Gastroesophageal sphincter (tissue), 4 donors: ENCODE measurements at regions not wholly inside any gene's neighbourhood (a gene's known extent, or its start where the extent isn't known, plus 50 kb on each side); places are given as distances from the start of the nearest gene placed in this dataset.

Source experiments
- ATAC-seq: fragments of 150-250 bp; one replicate; pipeline ENCODE4 v1.9.1; 2016; ENCODE audit warnings: mild to moderate bottlenecking, moderate library complexity
- H3K27ac ChIP-seq, 4 donors: fragments of 200-600 bp; sonication (generic) in 3 of 4; 1 replicate in 3 of 4; 2 replicates in 1 of 4; pipeline ENCODE4 v1.5.1; 2016 to 2019
- H3K27me3 ChIP-seq: fragments of 200-600 bp; sonication (generic); one replicate; pipeline ENCODE4 v1.5.1; 2019
- H3K36me3 ChIP-seq, 2 donors: fragments of 200-600 bp; sonication (generic); one replicate each; pipeline ENCODE4 v1.5.1; 2019; ENCODE audit warnings: control low read depth in 1 of 2
- H3K4me1 ChIP-seq, 3 donors: fragments of 200-600 bp; sonication (generic); 1 replicate in 2 of 3; 2 replicates in 1 of 3; pipeline ENCODE4 v1.5.1; 2016 to 2019; ENCODE audit warnings: control low read depth in 2 of 3
- H3K4me3 ChIP-seq, 2 donors: fragments of 200-600 bp; sonication (generic); one replicate each; pipeline ENCODE4 v1.5.1; 2019; ENCODE audit warnings: mild to moderate bottlenecking in 1 of 2, moderate library complexity in 1 of 2
- H3K9me3 ChIP-seq, 3 donors: fragments of 200-600 bp; sonication (generic); one replicate each; pipeline ENCODE4 v1.5.1; 2017 to 2019; ENCODE audit warnings: control low read depth in 2 of 3
- EP300 ChIP-seq: sonication (generic); formaldehyde crosslinking; IDR thresholded peaks from one replicate; pipeline ENCODE4 v1.6.1; 2017; ENCODE audit warnings: antibody characterized with exemption, mild to moderate bottlenecking
- POLR2A ChIP-seq, 2 donors: fragments of 450-650 bp; IDR thresholded peaks; one replicate each; pipeline ENCODE4 v1.6.1; 2017; ENCODE audit warnings: antibody characterized with exemption in 2 of 2, mild to moderate bottlenecking in 2 of 2, moderate library complexity in 1 of 2
- POLR2AphosphoS5 ChIP-seq: sonication (generic); formaldehyde crosslinking; IDR thresholded peaks from one replicate; pipeline ENCODE4 v1.6.1; 2017; ENCODE audit warnings: antibody characterized with exemption
- WGBS, 2 donors: methylation state at CpG; one replicate each; pipeline ENCODE4 v1.1.5; 2018; ENCODE audit warnings: low coverage in 1 of 2; 5-methylcytosine and 5-hydroxymethylcytosine counted together
- TF ChIP-seq, protein P1 (sequence below), 4 experiments: fragments of 200-600 bp in 2 of 4; fragments of 450-650 bp in 2 of 4; sonication (generic) in 1 of 4; IDR thresholded peaks; one replicate each; pipeline ENCODE4 v1.5.1; 2017 to 2019; ENCODE audit warnings: antibody characterized with exemption in 4 of 4, mild to moderate bottlenecking in 2 of 4, moderate library complexity in 2 of 4

DNA sequence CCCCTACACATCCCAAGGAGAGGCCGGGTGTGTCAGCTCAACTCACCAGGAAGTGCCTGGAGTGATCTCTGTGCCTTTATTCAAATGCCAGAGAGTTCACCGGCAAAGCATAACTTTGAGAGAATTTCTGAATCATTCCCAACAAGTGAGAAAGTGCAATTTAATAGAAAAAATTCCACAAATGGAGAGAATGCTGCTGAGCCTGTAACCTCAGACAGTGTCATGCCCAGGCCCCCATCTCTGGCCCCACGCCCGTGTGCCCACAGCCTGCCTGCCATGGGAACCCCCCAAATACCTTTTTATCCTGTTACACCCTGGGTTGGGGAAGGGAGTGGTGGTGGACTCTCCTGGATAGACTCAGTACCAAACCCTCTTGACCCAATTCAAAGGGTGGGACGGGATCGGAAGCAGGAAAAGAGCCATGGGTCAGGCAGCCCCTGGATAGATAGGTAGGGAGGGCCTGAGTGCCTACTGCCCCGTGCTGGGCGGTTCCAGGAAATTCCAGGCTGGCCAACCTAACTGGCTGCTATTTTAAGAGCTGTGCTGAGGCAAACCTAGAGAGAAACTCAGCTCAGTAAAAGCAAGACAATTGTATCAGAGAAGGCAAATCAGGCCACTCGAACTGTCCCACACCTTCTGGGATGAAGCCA, 179.0 kb upstream of the FOXA2 start:
- TF ChIP-seq, protein P1, sequence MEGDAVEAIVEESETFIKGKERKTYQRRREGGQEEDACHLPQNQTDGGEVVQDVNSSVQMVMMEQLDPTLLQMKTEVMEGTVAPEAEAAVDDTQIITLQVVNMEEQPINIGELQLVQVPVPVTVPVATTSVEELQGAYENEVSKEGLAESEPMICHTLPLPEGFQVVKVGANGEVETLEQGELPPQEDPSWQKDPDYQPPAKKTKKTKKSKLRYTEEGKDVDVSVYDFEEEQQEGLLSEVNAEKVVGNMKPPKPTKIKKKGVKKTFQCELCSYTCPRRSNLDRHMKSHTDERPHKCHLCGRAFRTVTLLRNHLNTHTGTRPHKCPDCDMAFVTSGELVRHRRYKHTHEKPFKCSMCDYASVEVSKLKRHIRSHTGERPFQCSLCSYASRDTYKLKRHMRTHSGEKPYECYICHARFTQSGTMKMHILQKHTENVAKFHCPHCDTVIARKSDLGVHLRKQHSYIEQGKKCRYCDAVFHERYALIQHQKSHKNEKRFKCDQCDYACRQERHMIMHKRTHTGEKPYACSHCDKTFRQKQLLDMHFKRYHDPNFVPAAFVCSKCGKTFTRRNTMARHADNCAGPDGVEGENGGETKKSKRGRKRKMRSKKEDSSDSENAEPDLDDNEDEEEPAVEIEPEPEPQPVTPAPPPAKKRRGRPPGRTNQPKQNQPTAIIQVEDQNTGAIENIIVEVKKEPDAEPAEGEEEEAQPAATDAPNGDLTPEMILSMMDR (IDR thresholded peaks at IDR 0.05), result no peak
- no peak for TF ChIP-seq EP300

GRCh38 chr20:22768266-22769178, 184.2 kb upstream of the FOXA2 start:
- H3K4me3 ChIP-seq, result no peak overlapping the region
- TF ChIP-seq POLR2AphosphoS5 (no peak), POLR2A (IDR thresholded peaks at IDR 0.05) (no peak), EP300 (no peak)
- TF ChIP-seq, protein P1 (IDR thresholded peaks at IDR 0.05), result no peak
- ATAC-seq, result no peak
- WGBS, 2 donors, result 39 to 52% methylated on average over 5 to 11 of the region's 11 CpGs
- peaks cover 10% of the 10 kb centered on the region for H3K27me3 ChIP-seq
- no peaks in the 10 kb centered on the region for H3K9me3 ChIP-seq
- H3K36me3 ChIP-seq, result no peaks in the 10 kb centered on the region
- H3K4me1 ChIP-seq, result peaks cover 0 to 3% (median 0%) of the 10 kb centered on the region in 3 donors
- no peak overlapping the region for H3K27ac ChIP-seq

More for the DNA sequence above, 179.0 kb upstream of the FOXA2 start:
- Histone ChIP-seq H3K27me3 (peaks cover 10% of the 10 kb centered on the region), H3K36me3 (no peaks in the 10 kb centered on the region), H3K27ac (peak overlapping the region in 2 of 4 donors; percentile 52 to 63), H3K9me3 (no peaks in the 10 kb centered on the region), H3K4me1 (peaks cover 0 to 15% (median 0%) of the 10 kb centered on the region in 3 donors), H3K4me3 (no peak overlapping the region)
- peak; percentile 46 for ATAC-seq
- WGBS, 2 donors, result 27 to 32% methylated on average over 4 to 5 of the region's 9 CpGs

DNA sequence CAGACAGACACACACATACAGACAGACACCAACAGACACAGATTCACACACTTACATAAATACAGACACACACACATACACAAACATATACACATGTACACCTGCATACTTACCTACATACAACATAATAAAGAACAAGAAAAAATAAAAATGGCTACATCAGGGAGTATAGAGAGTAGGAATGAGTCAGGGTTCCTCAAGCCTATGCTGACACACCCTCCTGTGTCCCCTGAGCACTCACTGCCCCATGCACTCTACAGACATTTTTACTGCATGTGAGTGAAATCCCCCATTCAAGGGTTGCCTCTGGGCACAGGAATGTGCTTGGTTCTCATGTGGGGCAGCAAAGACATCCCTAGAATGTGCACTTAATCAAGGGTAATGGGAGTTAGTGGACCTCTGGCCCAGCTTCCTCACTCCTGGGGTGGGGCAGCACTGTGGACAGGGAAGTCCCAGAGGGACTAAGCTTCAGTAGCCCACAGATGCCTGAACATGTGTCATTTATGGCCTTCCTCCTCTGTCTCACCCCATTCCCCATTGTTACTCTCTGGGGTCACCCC, 185.9 kb upstream of the FOXA2 start:
- H3K9me3 ChIP-seq, result no peaks in the 10 kb centered on the region
- no peak overlapping the region for H3K4me3 ChIP-seq
- no peaks in the 10 kb centered on the region for H3K36me3 ChIP-seq
- ATAC-seq, result no peak
- TF ChIP-seq POLR2A (IDR thresholded peaks at IDR 0.05) (no peak), POLR2AphosphoS5 (no peak), EP300 (no peak)
- TF ChIP-seq, protein P1 (IDR thresholded peaks at IDR 0.05), result no peak
- no peaks in the 10 kb centered on the region for H3K4me1 ChIP-seq
- H3K27me3 ChIP-seq, result peaks cover 10% of the 10 kb centered on the region
- no peak overlapping the region for H3K27ac ChIP-seq

DNA sequence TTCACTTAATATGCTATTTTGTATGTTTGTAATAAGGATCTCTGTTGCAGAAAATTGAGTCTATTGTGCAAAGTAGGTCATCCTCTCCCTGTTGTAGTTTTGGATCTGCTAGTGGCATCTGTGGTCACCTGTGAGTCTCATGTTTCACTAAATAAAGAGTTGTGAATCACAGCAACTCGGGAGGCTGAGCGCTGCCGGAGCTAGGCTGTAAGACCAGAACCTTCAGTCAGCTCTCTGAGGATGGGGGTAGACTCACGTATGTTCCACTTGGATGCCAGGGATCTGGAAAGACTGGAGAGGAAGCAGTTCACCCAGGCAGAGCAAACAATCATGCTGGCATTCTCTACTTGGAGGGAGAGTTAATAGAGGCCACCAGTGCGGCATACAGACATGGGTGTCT, 187.3 kb upstream of the FOXA2 start:
- Histone ChIP-seq H3K36me3 (no peaks in the 10 kb centered on the region), H3K4me1 (no peaks in the 10 kb centered on the region), H3K9me3 (peaks cover 0 to 6% (median 0%) of the 10 kb centered on the region in 3 donors), H3K27ac (no peak overlapping the region), H3K27me3 (peaks cover 10% of the 10 kb centered on the region), H3K4me3 (no peak overlapping the region)
- 83 to 100% methylated on average over 1 of the region's 5 CpGs for WGBS, 2 donors
- TF ChIP-seq, protein P1 (IDR thresholded peaks at IDR 0.05), result no peak
- TF ChIP-seq POLR2AphosphoS5 (no peak), POLR2A (IDR thresholded peaks at IDR 0.05) (no peak), EP300 (no peak)
- ATAC-seq, result no peak
